GM23248 (cell line): ENCODE measurements at regions not wholly inside any gene's neighbourhood (a gene's known extent, or its start where the extent isn't known, plus 50 kb on each side); places are given as distances from the start of the nearest gene placed in this dataset.

Source experiments
- DNase-seq: peaks from one replicate; pipeline ENCODE4 v3.0.0-alpha.2; 2015
- H2AFZ ChIP-seq: fragments of 200-600 bp; sonication (generic); 2 replicates; pipeline ENCODE4 v1.6.1; 2016; ENCODE audit warnings: antibody characterized with exemption
- H3F3A ChIP-seq: fragments of 200-600 bp; sonication (generic); 2 replicates; pipeline ENCODE4 v1.6.1; 2016; ENCODE audit warnings: mild to moderate bottlenecking, antibody characterized with exemption, mixed run types; ENCODE audit not compliant: insufficient read depth
- H3K27ac ChIP-seq: fragments of 200-600 bp; sonication (generic); 2 replicates; pipeline ENCODE4 v1.5.1; 2016; ENCODE audit warnings: mild to moderate bottlenecking
- H3K27me3 ChIP-seq: fragments of 200-600 bp; sonication (generic); replicated peaks from 2 replicates; pipeline ENCODE4 v1.6.1; 2016; ENCODE audit warnings: mild to moderate bottlenecking; ENCODE audit not compliant: insufficient read depth
- H3K36me3 ChIP-seq: fragments of 200-600 bp; sonication (generic); 2 replicates; pipeline ENCODE4 v1.6.1; 2016; ENCODE audit warnings: low read depth, mild to moderate bottlenecking
- H3K4me1 ChIP-seq: fragments of 200-600 bp; sonication (generic); 2 replicates; pipeline ENCODE4 v1.6.1; 2016; ENCODE audit warnings: mild to moderate bottlenecking; ENCODE audit not compliant: insufficient read depth
- H3K4me2 ChIP-seq: fragments of 200-600 bp; sonication (generic); one replicate; pipeline ENCODE4 v1.6.1; 2016; ENCODE audit warnings: mild to moderate bottlenecking; ENCODE audit not compliant: unreplicated experiment
- H3K4me3 ChIP-seq: fragments of 200-600 bp; sonication (generic); 2 replicates; pipeline ENCODE4 v1.5.1; 2016; ENCODE audit warnings: mild to moderate bottlenecking
- H3K79me2 ChIP-seq: fragments of 200-600 bp; sonication (generic); 2 replicates; pipeline ENCODE4 v1.6.1; 2016; ENCODE audit warnings: mild to moderate bottlenecking; ENCODE audit not compliant: insufficient read depth
- H3K9ac ChIP-seq: fragments of 200-600 bp; sonication (generic); 2 replicates; pipeline ENCODE4 v1.6.1; 2016; ENCODE audit warnings: mild to moderate bottlenecking
- H3K9me2 ChIP-seq: fragments of 200-600 bp; sonication (generic); 2 replicates; pipeline ENCODE4 v1.6.1; 2016; ENCODE audit warnings: mixed run types, mild to moderate bottlenecking, moderate library complexity; ENCODE audit not compliant: insufficient read depth
- H3K9me3 ChIP-seq: fragments of 200-600 bp; sonication (generic); one replicate; pipeline ENCODE4 v1.6.1; 2017; ENCODE audit warnings: low read depth
- H4K20me1 ChIP-seq: fragments of 200-600 bp; sonication (generic); 2 replicates; pipeline ENCODE4 v1.6.0; 2016; ENCODE audit not compliant: insufficient read depth
- EZH2 ChIP-seq: fragments of 200-600 bp; sonication (generic); IDR thresholded peaks from 2 replicates; pipeline ENCODE4 v1.6.1; 2018; ENCODE audit warnings: antibody characterized with exemption, mild to moderate bottlenecking; ENCODE audit not compliant: insufficient read depth, poor library complexity, severe bottlenecking
- EZH2phosphoT487 ChIP-seq: fragments of 200-600 bp; sonication (generic); IDR thresholded peaks from 2 replicates; pipeline ENCODE4 v1.6.1; 2018; ENCODE audit warnings: antibody characterized with exemption, moderate library complexity, mild to moderate bottlenecking, low read depth; ENCODE audit not compliant: insufficient read depth
- WGBS, 2 experiments: methylation state at CpG; one replicate each; pipeline ENCODE4 v1.1.6; 2015 to 2017; ENCODE audit warnings: low lambda C conversion rate in 2 of 2, low coverage in 1 of 2; ENCODE audit errors: missing lambda C conversion rate in 2 of 2; 5-methylcytosine and 5-hydroxymethylcytosine counted together
- in situ Hi-C: fragments of 300-500 bp; cut with MboI; formaldehyde crosslinking; loops from 2 replicates; pipeline ENCODE4 v1.15.0; 2020

DNA sequence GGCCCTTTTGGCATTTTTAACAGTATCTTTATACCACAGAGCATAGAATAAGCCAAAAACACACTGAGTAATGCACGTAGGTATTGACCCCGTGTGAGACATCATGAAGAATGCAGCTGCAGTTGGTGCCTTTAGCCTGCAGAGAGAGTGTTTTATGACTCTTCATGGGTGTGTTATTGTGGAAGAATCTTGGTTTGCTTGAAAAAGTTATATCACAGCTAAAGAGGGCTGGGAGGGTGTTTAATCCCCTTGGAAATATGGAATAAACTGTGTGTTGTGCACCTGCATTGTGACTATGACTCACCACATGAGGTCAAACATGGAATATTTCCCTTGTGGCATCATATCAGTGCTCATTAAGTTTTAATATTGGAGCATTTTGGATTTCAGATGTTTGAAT lies 458.7 kb downstream of the CDH9 start:
- Histone ChIP-seq H3K79me2 (no peaks in the 10 kb centered on the region), H3K4me2 (no peak overlapping the region), H2AFZ (no peak overlapping the region), H3K27me3 (no peaks in the 10 kb centered on the region), H3K4me3 (no peak overlapping the region), H3K27ac (no peak overlapping the region), H3K9ac (no peak overlapping the region), H3F3A (no peaks in the 10 kb centered on the region), H3K4me1 (no peaks in the 10 kb centered on the region), H3K36me3 (no peaks in the 10 kb centered on the region), H3K9me3 (no peaks in the 10 kb centered on the region), H4K20me1 (no peaks in the 10 kb centered on the region), H3K9me2 (no peaks in the 10 kb centered on the region)
- 4 to 7% methylated on average over 2 of the region's 2 CpGs for WGBS, 2 experiments
- in situ Hi-C loops = no loop called here
- TF ChIP-seq EZH2phosphoT487 = no peak
- no peak for TF ChIP-seq EZH2
- DNase-seq = no peak

DNA sequence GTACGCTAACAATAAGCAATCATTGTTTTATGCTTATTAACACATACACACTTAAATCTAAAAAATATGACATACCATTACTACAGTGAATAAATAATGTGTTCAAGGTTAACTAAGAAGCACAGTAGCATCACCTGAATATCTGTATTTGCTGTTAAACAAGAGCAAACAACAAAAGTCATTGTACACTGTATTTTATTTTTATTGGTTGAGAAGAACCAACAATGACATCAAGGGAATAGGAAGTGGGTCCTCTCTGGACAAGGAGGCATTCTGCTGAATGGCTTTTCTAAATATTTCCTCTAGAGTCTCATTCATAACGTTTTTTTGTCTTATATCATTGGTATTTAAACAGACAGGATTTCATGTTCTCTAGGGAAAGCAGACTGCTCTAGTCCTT lies 460.4 kb downstream of the CDH9 start:
- no peak overlapping the region for H3K9ac ChIP-seq
- TF ChIP-seq EZH2 (no peak), EZH2phosphoT487 (no peak)
- H3K4me1 ChIP-seq = no peaks in the 10 kb centered on the region
- H3K36me3 ChIP-seq = no peaks in the 10 kb centered on the region
- H3K4me2 ChIP-seq = no peak overlapping the region
- H3K79me2 ChIP-seq = no peaks in the 10 kb centered on the region
- H2AFZ ChIP-seq = no peak overlapping the region
- H3K4me3 ChIP-seq = no peak overlapping the region
- in situ Hi-C loops = no loop called here
- DNase-seq = no peak
- H4K20me1 ChIP-seq = no peaks in the 10 kb centered on the region
- H3K9me2 ChIP-seq = no peaks in the 10 kb centered on the region
- no peaks in the 10 kb centered on the region for H3K27me3 ChIP-seq
- no peaks in the 10 kb centered on the region for H3K9me3 ChIP-seq
- no peaks in the 10 kb centered on the region for H3F3A ChIP-seq
- H3K27ac ChIP-seq = no peak overlapping the region
- WGBS, 2 experiments = 24 to 25% methylated on average over 2 of the region's 2 CpGs

DNA sequence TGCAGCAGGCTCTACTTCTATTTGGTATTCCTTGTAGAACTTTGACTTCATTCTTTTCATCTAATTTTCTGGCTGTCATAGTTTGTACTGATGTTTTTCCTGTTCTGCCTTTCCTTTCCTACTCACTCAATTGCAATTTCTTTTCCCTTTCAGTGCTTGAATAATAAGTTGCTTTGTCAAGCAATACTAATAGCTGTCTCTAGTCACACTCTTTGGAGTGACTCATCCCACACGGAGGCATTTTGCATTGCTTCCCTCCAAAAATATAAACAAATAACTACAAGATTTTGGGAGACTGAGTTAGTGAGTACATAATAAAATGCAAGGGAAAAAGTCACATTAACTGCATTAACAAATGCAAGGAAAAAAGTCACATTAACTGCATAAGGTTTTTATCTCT lies 465.9 kb downstream of the CDH9 start:
- Histone ChIP-seq H3K4me1 (no peaks in the 10 kb centered on the region), H3K79me2 (no peaks in the 10 kb centered on the region), H3K9me2 (no peaks in the 10 kb centered on the region), H3F3A (no peaks in the 10 kb centered on the region), H3K4me3 (no peak overlapping the region), H4K20me1 (no peaks in the 10 kb centered on the region), H2AFZ (no peak overlapping the region), H3K9me3 (no peaks in the 10 kb centered on the region), H3K27ac (no peak overlapping the region), H3K9ac (no peak overlapping the region), H3K36me3 (no peaks in the 10 kb centered on the region), H3K4me2 (no peak overlapping the region), H3K27me3 (no peaks in the 10 kb centered on the region)
- in situ Hi-C loops = no loop called here
- TF ChIP-seq EZH2phosphoT487 (no peak), EZH2 (no peak)
- no peak for DNase-seq
- WGBS, 2 experiments = 7 to 19% methylated on average over 1 of the region's 1 CpG

DNA sequence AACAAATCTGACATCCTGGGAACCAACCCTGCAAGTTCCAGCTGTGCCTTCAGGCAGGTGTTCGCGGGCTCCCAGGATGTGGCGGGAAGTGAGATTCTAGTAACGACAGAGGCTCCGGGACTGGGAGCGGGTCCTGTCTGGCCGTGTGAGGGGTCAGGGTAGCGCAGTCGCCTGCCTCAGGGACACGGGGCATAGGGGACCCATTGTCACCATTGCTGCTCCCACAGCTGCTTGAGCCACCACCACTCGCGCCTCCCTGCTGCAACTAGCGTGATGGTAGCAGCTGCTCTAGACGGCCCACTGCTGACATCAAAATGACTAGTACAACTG lies 468.5 kb downstream of the CDH9 start:
- Histone ChIP-seq H3K9me3 (no peaks in the 10 kb centered on the region), H3K4me3 (no peak overlapping the region), H2AFZ (no peak overlapping the region), H3K36me3 (no peaks in the 10 kb centered on the region), H3F3A (no peaks in the 10 kb centered on the region), H3K4me1 (no peaks in the 10 kb centered on the region), H3K27me3 (no peaks in the 10 kb centered on the region), H3K27ac (no peak overlapping the region), H3K79me2 (no peaks in the 10 kb centered on the region), H3K4me2 (no peak overlapping the region), H4K20me1 (no peaks in the 10 kb centered on the region), H3K9ac (no peak overlapping the region), H3K9me2 (no peaks in the 10 kb centered on the region)
- in situ Hi-C loops = no loop called here
- DNase-seq = no peak
- 49 to 53% methylated on average over 14 of the region's 14 CpGs for WGBS, 2 experiments
- TF ChIP-seq EZH2 = no peak
- no peak for TF ChIP-seq EZH2phosphoT487

DNA sequence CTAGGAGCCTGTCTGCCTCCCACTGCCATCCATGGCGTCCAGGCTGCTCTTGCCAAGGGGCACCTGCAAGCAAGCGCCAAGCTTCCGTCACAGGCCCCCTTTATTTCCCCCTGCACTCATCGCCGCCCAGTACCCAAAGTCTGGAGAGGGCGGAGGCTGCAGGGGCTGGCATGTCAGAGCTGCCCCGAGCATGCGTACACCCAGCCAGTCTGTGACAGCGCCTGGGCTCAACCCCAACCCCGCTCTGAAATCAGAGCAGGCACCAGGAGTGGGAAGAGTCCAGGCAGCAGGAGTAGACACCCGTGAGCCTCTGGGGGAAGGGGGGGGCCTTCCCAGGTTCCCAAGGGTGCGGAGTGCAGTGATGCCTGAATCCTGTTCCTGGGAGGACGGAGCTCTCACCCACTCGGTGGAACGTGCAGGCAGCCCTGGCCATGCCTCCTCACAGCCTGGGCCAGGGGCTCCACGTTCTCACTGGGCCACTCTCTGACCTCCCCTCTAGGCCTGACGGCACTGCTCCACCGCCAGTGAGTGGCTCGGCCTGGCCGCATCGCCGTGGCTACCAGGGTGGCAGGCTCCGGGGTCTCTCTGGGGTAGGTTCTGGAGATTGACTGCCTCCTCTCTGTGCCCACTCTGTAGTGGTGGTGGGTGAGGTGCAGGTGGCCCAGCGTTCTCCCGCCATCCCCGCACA lies 469.0 kb downstream of the CDH9 start:
- no peak for DNase-seq
- Histone ChIP-seq H3K36me3 (no peaks in the 10 kb centered on the region), H3K9me3 (no peaks in the 10 kb centered on the region), H3K79me2 (no peaks in the 10 kb centered on the region), H3K9me2 (no peaks in the 10 kb centered on the region), H4K20me1 (no peaks in the 10 kb centered on the region), H2AFZ (no peak overlapping the region), H3K4me3 (no peak overlapping the region), H3F3A (no peaks in the 10 kb centered on the region), H3K4me1 (no peaks in the 10 kb centered on the region), H3K27ac (no peak overlapping the region), H3K9ac (no peak overlapping the region), H3K27me3 (no peaks in the 10 kb centered on the region), H3K4me2 (no peak overlapping the region)
- no peak for TF ChIP-seq EZH2
- no peak for TF ChIP-seq EZH2phosphoT487
- in situ Hi-C loops = no loop called here
- WGBS, 2 experiments = 62 to 64% methylated on average over 25 to 26 of the region's 26 CpGs
